H1 (cell line): ENCODE measurements at regions not wholly inside any gene's neighbourhood (a gene's known extent, or its start where the extent isn't known, plus 50 kb on each side); places are given as distances from the start of the nearest gene placed in this dataset.

Source experiments
- CREB1 ChIP-seq: IDR thresholded peaks from 2 replicates; pipeline ENCODE4 v1.6.1; 2012; ENCODE audit warnings: inconsistent platforms
- CTCF ChIP-seq, 3 experiments: IDR thresholded peaks; 1 replicate in 2 of 3; 2 replicates in 1 of 3; pipeline versions ENCODE4 v1.5.1 to v1.6.1; 2011; ENCODE audit warnings: low read length in 3 of 3, mild to moderate bottlenecking in 3 of 3, inconsistent platforms in 2 of 3, low read depth in 1 of 3, moderate library complexity in 1 of 3; ENCODE audit not compliant: insufficient read depth in 1 of 3; ENCODE audit errors: control extremely low read depth in 1 of 3
- EGR1 ChIP-seq: IDR thresholded peaks from 2 replicates; pipeline ENCODE4 v1.6.1; 2011; ENCODE audit warnings: low read depth, low read length, borderline replicate concordance
- EP300 ChIP-seq, 2 experiments: IDR thresholded peaks; 1 replicate in 1 of 2; 2 replicates in 1 of 2; pipeline ENCODE4 v1.6.1; 2011 to 2012; ENCODE audit warnings: low read depth in 2 of 2, low read length in 2 of 2, mild to moderate bottlenecking in 2 of 2, borderline replicate concordance in 1 of 2, inconsistent platforms in 1 of 2, moderate library complexity in 1 of 2
- NRF1 ChIP-seq: IDR thresholded peaks from 2 replicates; pipeline ENCODE4 v1.6.1; 2011; ENCODE audit warnings: mild to moderate bottlenecking, low read depth, low read length, improper control_type of control experiment
- POLR2A ChIP-seq, 2 experiments: IDR thresholded peaks; 1 replicate in 1 of 2; 2 replicates in 1 of 2; pipeline ENCODE4 v1.6.1; 2011; ENCODE audit warnings: low read depth in 2 of 2, low read length in 2 of 2, mild to moderate bottlenecking in 2 of 2; ENCODE audit errors: control extremely low read depth in 1 of 2
- POLR2AphosphoS5 ChIP-seq: IDR thresholded peaks from 2 replicates; pipeline ENCODE4 v1.6.1; 2011; ENCODE audit warnings: low read depth, low read length
- SAP30 ChIP-seq: fragments of 300-600 bp; sonication (generic); IDR thresholded peaks from 2 replicates; pipeline ENCODE4 v1.7.1; 2012; ENCODE audit warnings: low read length, moderate library complexity, mild to moderate bottlenecking, inconsistent platforms; ENCODE audit not compliant: insufficient read depth, insufficient replicate concordance
- SIX5 ChIP-seq: IDR thresholded peaks from 2 replicates; pipeline ENCODE4 v1.6.1; 2011; ENCODE audit warnings: mild to moderate bottlenecking, low read depth, low read length
- TAF1 ChIP-seq: IDR thresholded peaks from 2 replicates; pipeline ENCODE4 v1.6.1; 2011; ENCODE audit warnings: mild to moderate bottlenecking, low read depth, low read length
- TF ChIP-seq, protein P1 (sequence below): IDR thresholded peaks from 2 replicates; pipeline ENCODE4 v1.6.1; 2012; ENCODE audit warnings: inconsistent platforms

DNA sequence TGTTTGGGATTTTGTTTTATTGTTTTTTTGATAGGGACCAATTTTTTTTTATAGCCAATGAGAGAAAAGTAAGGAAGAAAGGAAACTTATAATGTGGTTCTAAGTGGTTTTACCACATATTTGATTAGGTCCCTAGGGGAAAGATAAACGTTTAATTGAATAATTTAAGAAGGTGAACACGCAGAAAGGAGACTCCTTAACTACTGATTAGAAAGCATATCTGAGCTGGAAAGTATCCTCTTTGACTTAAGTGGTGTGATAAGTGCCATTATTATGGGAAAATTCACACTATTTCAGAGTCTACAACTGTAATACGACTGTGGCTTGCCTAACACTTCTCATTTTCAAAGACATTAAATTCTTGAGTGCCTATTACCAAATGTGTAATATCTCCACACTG is 106.5 kb upstream of the GRAMD1B start:
- TF ChIP-seq CTCF (IDR thresholded peaks at IDR 0.05; ENCODE audit: control extremely low read depth in 1 of 3, insufficient read depth in 1 of 3, low read depth in 1 of 3, low read length in 3 of 3) (no peak), POLR2A (IDR thresholded peaks at IDR 0.05; ENCODE audit: control extremely low read depth in 1 of 2, low read depth in 2 of 2, low read length in 2 of 2) (no peak), NRF1 (no peak), EGR1 (no peak), SAP30 (no peak), SIX5 (no peak), CREB1 (no peak), POLR2AphosphoS5 (no peak), TAF1 (no peak), EP300 (IDR thresholded peaks at IDR 0.05; ENCODE audit: borderline replicate concordance in 1 of 2, low read depth in 2 of 2, low read length in 2 of 2) (no peak)
- TF ChIP-seq, protein P1, sequence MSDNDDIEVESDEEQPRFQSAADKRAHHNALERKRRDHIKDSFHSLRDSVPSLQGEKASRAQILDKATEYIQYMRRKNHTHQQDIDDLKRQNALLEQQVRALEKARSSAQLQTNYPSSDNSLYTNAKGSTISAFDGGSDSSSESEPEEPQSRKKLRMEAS: no peak
